Endothelial cell of umbilical vein (primary cell): ENCODE measurements at regions not wholly inside any gene's neighbourhood (a gene's known extent, or its start where the extent isn't known, plus 50 kb on each side); places are given as distances from the start of the nearest gene placed in this dataset.

Experiments used
- BruUV-seq: library from RNA; stranded (reverse); fragments of 400-500 nt; replicated peaks from 2 replicates; lab custom pipeline; 2021; lab: Mats Ljungman, UMichigan
- CTCF ChIA-PET: fragments of 300-600, 350-600 bp; sonication (Branson Sonifier 250); formaldehyde crosslinking; loops from one replicate; lab custom pipeline; 2021; ENCODE audit warnings: antibody characterized with exemption, inconsistent platforms; lab: Charles Lee
- POLR2A ChIA-PET: fragments of 300-600, 350-600 bp; sonication (Branson Sonifier 250); formaldehyde crosslinking; loops from one replicate; lab custom pipeline; 2021; ENCODE audit warnings: antibody characterized with exemption, inconsistent platforms; lab: Charles Lee
- DNase-seq: peaks from one replicate; pipeline ENCODE4 v3.0.0-alpha.2; 2011; ENCODE audit warnings: low read depth, low spot score
- FAIRE-seq: peaks from 2 replicates; lab custom pipeline; 2011; peaks lifted over from hg19 to GRCh38; lab: Jason Lieb, UNC
- H2AFZ ChIP-seq: 2 replicates; pipeline ENCODE4 v1.6.0; 2012; ENCODE audit warnings: low read depth, low read length, control low read depth, inconsistent platforms
- H3K27ac ChIP-seq: 2 replicates; pipeline ENCODE4 v1.5.1; 2011; ENCODE audit warnings: low read depth, mild to moderate bottlenecking, control low read depth, low read length, moderate library complexity; ENCODE audit not compliant: insufficient read depth
- H3K27me3 ChIP-seq, 2 experiments: 2 replicates each; pipeline versions ENCODE4 v1.6.0 to v1.6.1; 2011; ENCODE audit warnings: low read length in 2 of 2, mixed read lengths in 1 of 2; ENCODE audit not compliant: control insufficient read depth in 2 of 2, insufficient read depth in 2 of 2
- H3K36me3 ChIP-seq, 2 experiments: 2 replicates in 1 of 2; 3 replicates in 1 of 2; pipeline ENCODE4 v1.5.1; 2011; ENCODE audit warnings: low read length in 2 of 2, mild to moderate bottlenecking in 1 of 2, moderate library complexity in 1 of 2; ENCODE audit not compliant: control insufficient read depth in 2 of 2, insufficient read depth in 2 of 2; ENCODE audit errors: extremely low read depth in 1 of 2
- H3K4me1 ChIP-seq: 3 replicates; pipeline ENCODE4 v1.5.1; 2011; ENCODE audit warnings: mild to moderate bottlenecking, low read length; ENCODE audit not compliant: control insufficient read depth, insufficient read depth; ENCODE audit errors: extremely low read depth
- H3K4me2 ChIP-seq: 2 replicates; pipeline ENCODE4 v1.6.1; 2011; ENCODE audit warnings: low read length, control low read depth, mixed read lengths; ENCODE audit not compliant: insufficient read depth
- H3K4me3 ChIP-seq, 3 experiments: fragments of 200-600 bp in 1 of 3; sonication (generic), shearing (Covaris generic) in 1 of 3; replicated peaks in 1 of 3; 2 replicates each; pipeline ENCODE4 v1.5.1; 2011 to 2016; ENCODE audit warnings: control low read depth in 3 of 3, low read length in 3 of 3, mild to moderate bottlenecking in 2 of 3, inconsistent platforms in 1 of 3, low read depth in 1 of 3, moderate library complexity in 1 of 3; ENCODE audit not compliant: insufficient read depth in 1 of 3
- H3K79me2 ChIP-seq: 2 replicates; pipeline ENCODE4 v1.6.0; 2012; ENCODE audit warnings: low read length, inconsistent platforms; ENCODE audit not compliant: control insufficient read depth, insufficient read depth
- H3K9ac ChIP-seq: replicated peaks from 2 replicates; pipeline ENCODE3; 2011; ENCODE audit warnings: low read length, control low read depth; ENCODE audit not compliant: insufficient read depth; ENCODE audit errors: extremely low read depth
- H3K9me1 ChIP-seq: replicated peaks from 3 replicates; pipeline ENCODE4 v1.6.0; 2011; ENCODE audit warnings: mild to moderate bottlenecking, low read length; ENCODE audit not compliant: control insufficient read depth, insufficient read depth; ENCODE audit errors: extremely low read depth
- H3K9me3 ChIP-seq: replicated peaks from 2 replicates; pipeline ENCODE4 v1.5.1; 2012; ENCODE audit warnings: low read length, inconsistent platforms; ENCODE audit not compliant: control insufficient read depth, insufficient read depth
- H4K20me1 ChIP-seq: replicated peaks from 2 replicates; pipeline ENCODE3; 2011; ENCODE audit warnings: mild to moderate bottlenecking, low read length; ENCODE audit not compliant: control insufficient read depth, insufficient read depth; ENCODE audit errors: extremely low read depth
- EZH2 ChIP-seq: IDR thresholded peaks from 2 replicates; pipeline ENCODE4 v1.6.1; 2012; ENCODE audit warnings: borderline replicate concordance, low read depth, mild to moderate bottlenecking, moderate library complexity, low read length, inconsistent platforms; ENCODE audit not compliant: severe bottlenecking
- FOS ChIP-seq: IDR thresholded peaks from 2 replicates; pipeline ENCODE4 v1.6.1; 2011; ENCODE audit warnings: mild to moderate bottlenecking, low read length, moderate library complexity, borderline replicate concordance; ENCODE audit not compliant: insufficient read depth
- GATA2 ChIP-seq: IDR thresholded peaks from 2 replicates; pipeline ENCODE4 v1.7.0; 2011; ENCODE audit warnings: low read depth, mild to moderate bottlenecking, moderate library complexity, mixed read lengths, low read length; ENCODE audit not compliant: insufficient read length, insufficient read depth
- JUN ChIP-seq: IDR thresholded peaks from 2 replicates; pipeline ENCODE4 v1.6.1; 2011; ENCODE audit warnings: borderline replicate concordance, low read depth; ENCODE audit not compliant: insufficient read length, insufficient read depth
- MYC ChIP-seq: IDR thresholded peaks from one replicate; pipeline ENCODE4 v1.6.1; 2011; ENCODE audit warnings: mild to moderate bottlenecking, low read depth, low read length
- POLR2A ChIP-seq: IDR thresholded peaks from 2 replicates; pipeline ENCODE4 v1.6.1; 2012; ENCODE audit warnings: low read depth, mild to moderate bottlenecking, control low read depth, low read length
- POLR2AphosphoS5 ChIP-seq: IDR thresholded peaks from 2 replicates; pipeline ENCODE4 v1.6.1; 2012; ENCODE audit warnings: low read depth, mild to moderate bottlenecking, control low read depth, low read length, moderate library complexity; ENCODE audit not compliant: insufficient read depth
- dilution Hi-C: fragments of 300-500 bp; cut with MboI; formaldehyde crosslinking; loops from one replicate; pipeline ENCODE4 v1.15.0; 2019; ENCODE audit warnings: low sequenced_read_pairs; ENCODE audit not compliant: extremely low pct_ligation_motif_present
- intact Hi-C: fragments of 100-400 bp; cut with micrococcal nuclease; formaldehyde crosslinking; loops from one replicate; pipeline ENCODE4 v1.10.0; 2022
- TF ChIP-seq, protein P1 (sequence below): IDR thresholded peaks from 2 replicates; pipeline ENCODE4 v1.6.1; 2011; ENCODE audit not compliant: insufficient read depth, insufficient read length
- TF ChIP-seq, protein P2 (sequence below), 2 donors: IDR thresholded peaks; 1 replicate in 1 of 2; 2 replicates in 1 of 2; pipeline ENCODE4 v1.5.1; 2011; ENCODE audit warnings: low read length in 2 of 2, mild to moderate bottlenecking in 2 of 2, moderate library complexity in 2 of 2, control low read depth in 1 of 2, inconsistent platforms in 1 of 2, low read depth in 1 of 2; ENCODE audit not compliant: insufficient read depth in 1 of 2; ENCODE audit errors: extremely low read depth in 1 of 2

DNA sequence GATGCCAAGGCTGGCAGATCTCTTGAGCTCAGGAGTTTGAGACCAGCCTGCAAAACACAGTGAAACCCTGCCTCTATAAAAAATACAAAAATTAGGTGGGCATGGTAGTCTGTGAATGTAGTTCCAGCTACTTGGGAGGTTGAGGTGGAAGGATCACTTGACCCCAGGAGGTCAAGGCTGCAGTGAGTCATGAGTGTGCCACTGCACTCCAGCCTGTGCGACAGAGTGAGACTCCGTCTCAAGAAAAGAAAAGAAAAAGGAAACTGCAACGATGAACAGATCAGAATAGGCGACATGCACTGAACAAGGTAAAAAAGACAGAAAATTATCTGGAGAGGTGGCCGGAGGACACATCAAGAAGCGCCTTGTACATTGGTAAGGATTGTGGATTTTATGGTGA is 273.7 kb upstream of the AMIGO2 start:
- dilution Hi-C loops = no loop called here
- intact Hi-C loops = no loop called here
- no peak for DNase-seq
- no peak for FAIRE-seq
- CTCF ChIA-PET = interaction anchor here (0.8 to 1.2 kb wide), 2 partner anchors 22 to 44 kb away, joined by 3 to 4 read pairs; no protein-coding TSS in a partner anchor
- Histone ChIP-seq H3K9me1 (no peaks in the 10 kb centered on the region), H3K79me2 (no peaks in the 10 kb centered on the region), H3K36me3 (no peaks in the 10 kb centered on the region), H2AFZ (no peak overlapping the region), H3K27me3 (no peaks in the 10 kb centered on the region), H3K4me2 (no peak overlapping the region), H3K9ac (no peak overlapping the region), H4K20me1 (no peaks in the 10 kb centered on the region), H3K27ac (no peak overlapping the region), H3K4me1 (peaks cover 10% of the 10 kb centered on the region), H3K4me3 (no peak overlapping the region), H3K9me3 (no peaks in the 10 kb centered on the region)
- TF ChIP-seq EZH2 (no peak), JUN (no peak)
- TF ChIP-seq, protein P1, sequence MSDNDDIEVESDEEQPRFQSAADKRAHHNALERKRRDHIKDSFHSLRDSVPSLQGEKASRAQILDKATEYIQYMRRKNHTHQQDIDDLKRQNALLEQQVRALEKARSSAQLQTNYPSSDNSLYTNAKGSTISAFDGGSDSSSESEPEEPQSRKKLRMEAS = no peak
- BruUV-seq = no TSS peak
- POLR2A ChIA-PET = no interaction called here

DNA sequence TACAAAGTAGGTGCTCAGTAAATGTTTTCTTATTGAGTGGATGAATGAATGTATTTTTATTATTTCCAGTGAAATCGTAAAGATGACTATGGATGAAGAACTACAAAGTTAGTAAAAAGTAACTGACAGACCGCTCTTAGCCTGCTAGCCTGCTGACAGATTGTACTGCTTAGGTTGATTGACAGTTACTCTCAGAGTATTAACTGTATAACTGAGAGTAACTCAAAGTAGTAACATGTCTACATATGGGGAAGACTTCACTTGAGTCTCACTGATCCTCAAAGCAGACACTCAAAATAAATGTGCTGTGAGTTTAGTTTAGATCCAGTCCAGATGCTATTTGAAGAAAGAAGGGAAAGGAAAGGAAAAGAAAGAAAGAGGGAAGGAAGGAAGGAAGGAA is 272.3 kb upstream of the AMIGO2 start:
- Histone ChIP-seq H3K27ac (no peak overlapping the region), H4K20me1 (no peaks in the 10 kb centered on the region), H3K9me3 (no peaks in the 10 kb centered on the region), H3K4me1 (peaks cover 10% of the 10 kb centered on the region), H3K9me1 (no peaks in the 10 kb centered on the region), H3K79me2 (no peaks in the 10 kb centered on the region), H3K36me3 (no peaks in the 10 kb centered on the region), H3K4me3 (no peak overlapping the region), H3K9ac (no peak overlapping the region), H2AFZ (no peak overlapping the region), H3K27me3 (no peaks in the 10 kb centered on the region), H3K4me2 (no peak overlapping the region)
- TF ChIP-seq FOS (no peak), POLR2A (no peak), MYC (no peak), POLR2AphosphoS5 (no peak), JUN (no peak), GATA2 (no peak), EZH2 (no peak)
- TF ChIP-seq, protein P1 = no peak
- TF ChIP-seq, protein P2, sequence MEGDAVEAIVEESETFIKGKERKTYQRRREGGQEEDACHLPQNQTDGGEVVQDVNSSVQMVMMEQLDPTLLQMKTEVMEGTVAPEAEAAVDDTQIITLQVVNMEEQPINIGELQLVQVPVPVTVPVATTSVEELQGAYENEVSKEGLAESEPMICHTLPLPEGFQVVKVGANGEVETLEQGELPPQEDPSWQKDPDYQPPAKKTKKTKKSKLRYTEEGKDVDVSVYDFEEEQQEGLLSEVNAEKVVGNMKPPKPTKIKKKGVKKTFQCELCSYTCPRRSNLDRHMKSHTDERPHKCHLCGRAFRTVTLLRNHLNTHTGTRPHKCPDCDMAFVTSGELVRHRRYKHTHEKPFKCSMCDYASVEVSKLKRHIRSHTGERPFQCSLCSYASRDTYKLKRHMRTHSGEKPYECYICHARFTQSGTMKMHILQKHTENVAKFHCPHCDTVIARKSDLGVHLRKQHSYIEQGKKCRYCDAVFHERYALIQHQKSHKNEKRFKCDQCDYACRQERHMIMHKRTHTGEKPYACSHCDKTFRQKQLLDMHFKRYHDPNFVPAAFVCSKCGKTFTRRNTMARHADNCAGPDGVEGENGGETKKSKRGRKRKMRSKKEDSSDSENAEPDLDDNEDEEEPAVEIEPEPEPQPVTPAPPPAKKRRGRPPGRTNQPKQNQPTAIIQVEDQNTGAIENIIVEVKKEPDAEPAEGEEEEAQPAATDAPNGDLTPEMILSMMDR (IDR thresholded peaks at IDR 0.05; ENCODE audit: extremely low read depth in 1 of 2, insufficient read depth in 1 of 2, low read depth in 1 of 2, low read length in 2 of 2) = no peak
- ChIA-PET POLR2A (no interaction called here), CTCF (interaction anchor here (1.2 kb wide), 1 partner anchor 45 kb away, joined by 4 read pairs; no protein-coding TSS in a partner anchor)
- DNase-seq (no peak), FAIRE-seq (no peak)
- dilution Hi-C loops = no loop called here
- intact Hi-C loops = no loop called here
- BruUV-seq = no TSS peak
